Smooth muscle cell (in vitro differentiated cells): ENCODE measurements at regions not wholly inside any gene's neighbourhood (a gene's known extent, or its start where the extent isn't known, plus 50 kb on each side); places are given as distances from the start of the nearest gene placed in this dataset.

Source experiments
- DNase-seq: peaks from one replicate; lab custom pipeline; 2025; ENCODE audit not compliant: unreplicated experiment; lab: John Stamatoyannopoulos, UW
- H2AFZ ChIP-seq: fragments of 200-600 bp; sonication (generic); 2 replicates; pipeline ENCODE4 v1.6.0; 2016; ENCODE audit warnings: antibody characterized with exemption, low read depth, mild to moderate bottlenecking
- H3F3A ChIP-seq: fragments of 200-600 bp; sonication (generic); 2 replicates; pipeline ENCODE4 v1.6.0; 2017; ENCODE audit warnings: antibody characterized with exemption, low read depth
- H3K27ac ChIP-seq: fragments of 200-600 bp; sonication (generic); 2 replicates; pipeline ENCODE4 v1.5.1; 2016; ENCODE audit warnings: low read depth, mild to moderate bottlenecking
- H3K27me3 ChIP-seq: fragments of 200-600 bp; sonication (generic); 2 replicates; pipeline ENCODE4 v1.6.1; 2016; ENCODE audit warnings: low read depth, mild to moderate bottlenecking
- H3K36me3 ChIP-seq: fragments of 200-600 bp; sonication (generic); 2 replicates; pipeline ENCODE4 v1.5.1; 2016; ENCODE audit warnings: low read depth
- H3K4me1 ChIP-seq: fragments of 200-600 bp; sonication (generic); 2 replicates; pipeline ENCODE4 v1.5.1; 2016; ENCODE audit warnings: low read depth
- H3K4me2 ChIP-seq: fragments of 200-600 bp; sonication (generic); 2 replicates; pipeline ENCODE4 v1.6.0; 2016; ENCODE audit warnings: mild to moderate bottlenecking
- H3K4me3 ChIP-seq: fragments of 200-600 bp; sonication (generic); 2 replicates; pipeline ENCODE4 v1.5.1; 2016; ENCODE audit warnings: mild to moderate bottlenecking
- H3K79me2 ChIP-seq: fragments of 200-600 bp; sonication (generic); 2 replicates; pipeline ENCODE4 v1.6.0; 2016; ENCODE audit warnings: low read depth, mild to moderate bottlenecking
- H3K9ac ChIP-seq: fragments of 200-600 bp; sonication (generic); 2 replicates; pipeline ENCODE4 v1.6.0; 2016; ENCODE audit warnings: low read depth
- H3K9me3 ChIP-seq: fragments of 200-600 bp; sonication (generic); replicated peaks from 2 replicates; pipeline ENCODE4 v1.5.1; 2016; ENCODE audit warnings: low read depth
- H4K20me1 ChIP-seq: fragments of 200-600 bp; sonication (generic); 2 replicates; pipeline ENCODE4 v1.6.0; 2016; ENCODE audit warnings: low read depth
- CTCF ChIP-seq: fragments of 200-600 bp; sonication (generic); IDR thresholded peaks from 2 replicates; pipeline ENCODE4 v1.5.1; 2017; ENCODE audit warnings: borderline replicate concordance, mild to moderate bottlenecking, antibody characterized with exemption; ENCODE audit not compliant: insufficient read depth, poor library complexity, severe bottlenecking
- WGBS: methylation state at CpG from one replicate; pipeline ENCODE4 v1.1.7; 2016; ENCODE audit warnings: low lambda C conversion rate; 5-methylcytosine and 5-hydroxymethylcytosine counted together

GRCh38 chr5:114201332-114201731, 160.5 kb upstream of the KCNN2 start:
- no peak for DNase-seq
- Histone ChIP-seq H3K27me3 (no peaks in the 10 kb centered on the region), H3K9me3 (no peaks in the 10 kb centered on the region), H2AFZ (no peak overlapping the region), H3F3A (no peaks in the 10 kb centered on the region), H3K27ac (no peak overlapping the region), H3K79me2 (no peaks in the 10 kb centered on the region), H3K9ac (no peak overlapping the region), H3K4me2 (no peak overlapping the region), H3K4me3 (no peak overlapping the region), H4K20me1 (no peaks in the 10 kb centered on the region), H3K4me1 (no peaks in the 10 kb centered on the region), H3K36me3 (no peaks in the 10 kb centered on the region)
- TF ChIP-seq CTCF, result no peak
- 94% methylated on average over 1 of the region's 1 CpG for WGBS

GRCh38 chr5:114204923-114205322, 156.9 kb upstream of the KCNN2 start:
- Histone ChIP-seq H3K4me2 (no peak overlapping the region), H3F3A (no peaks in the 10 kb centered on the region), H3K9me3 (no peaks in the 10 kb centered on the region), H3K27ac (no peak overlapping the region), H3K79me2 (no peaks in the 10 kb centered on the region), H3K4me3 (no peak overlapping the region), H3K4me1 (no peaks in the 10 kb centered on the region), H4K20me1 (no peaks in the 10 kb centered on the region), H2AFZ (no peak overlapping the region), H3K27me3 (no peaks in the 10 kb centered on the region), H3K36me3 (no peaks in the 10 kb centered on the region), H3K9ac (no peak overlapping the region)
- no peak for DNase-seq
- 96% methylated on average over 2 of the region's 2 CpGs for WGBS
- no peak for TF ChIP-seq CTCF

- Histone ChIP-seq H3K4me2 (no peak overlapping the region), H2AFZ (no peak overlapping the region), H3K4me3 (no peak overlapping the region), H3K27me3 (no peaks in the 10 kb centered on the region), H3F3A (no peaks in the 10 kb centered on the region), H3K4me1 (no peaks in the 10 kb centered on the region), H3K36me3 (no peaks in the 10 kb centered on the region), H4K20me1 (no peaks in the 10 kb centered on the region), H3K9ac (no peak overlapping the region), H3K9me3 (no peaks in the 10 kb centered on the region), H3K27ac (no peak overlapping the region), H3K79me2 (no peaks in the 10 kb centered on the region)
- no peak for DNase-seq
- 91% methylated on average over 3 of the region's 3 CpGs for WGBS
- no peak for TF ChIP-seq CTCF
These were observed 155.2 kb upstream of the KCNN2 start for GRCh38 chr5:114206640-114207039.

GRCh38 chr5:114207615-114208014, 154.3 kb upstream of the KCNN2 start:
- no peaks in the 10 kb centered on the region for H3K4me1 ChIP-seq
- H3K4me3 ChIP-seq, result no peak overlapping the region
- H3K9me3 ChIP-seq, result no peaks in the 10 kb centered on the region
- no peaks in the 10 kb centered on the region for H4K20me1 ChIP-seq
- H3K27me3 ChIP-seq, result no peaks in the 10 kb centered on the region
- no peak overlapping the region for H2AFZ ChIP-seq
- H3K36me3 ChIP-seq, result no peaks in the 10 kb centered on the region
- no peaks in the 10 kb centered on the region for H3F3A ChIP-seq
- H3K9ac ChIP-seq, result no peak overlapping the region
- H3K79me2 ChIP-seq, result no peaks in the 10 kb centered on the region
- TF ChIP-seq CTCF, result no peak
- H3K27ac ChIP-seq, result no peak overlapping the region
- WGBS, result 88% methylated on average over 3 of the region's 3 CpGs
- H3K4me2 ChIP-seq, result no peak overlapping the region
- DNase-seq, result no peak
